Calu3 (cell line): ENCODE measurements at regions not wholly inside any gene's neighbourhood (a gene's known extent, or its start where the extent isn't known, plus 50 kb on each side); places are given as distances from the start of the nearest gene placed in this dataset.

ENCODE experiments used
- BruUV-seq: library from RNA; stranded (reverse); fragments of 400-500 nt; replicated peaks from 2 replicates; lab custom pipeline; 2021; lab: Mats Ljungman, UMichigan
- CTCF ChIA-PET: fragments of 300-600 bp; sonication (Branson Sonifier 250); formaldehyde crosslinking; loops from one replicate; lab custom pipeline; 2022; ENCODE audit warnings: antibody characterized with exemption; lab: Charles Lee
- DNase-seq: peaks from one replicate; pipeline ENCODE4 v3.0.0; 2022
- H3K27ac Mint-ChIP-seq: one replicate; pipeline ENCODE4 v1.8.0; 2022; ENCODE audit warnings: mixed read lengths; ENCODE audit not compliant: unreplicated experiment
- H3K27me3 Mint-ChIP-seq: one replicate; pipeline ENCODE4 v1.8.0; 2022; ENCODE audit warnings: mixed read lengths; ENCODE audit not compliant: unreplicated experiment
- H3K36me3 Mint-ChIP-seq: one replicate; pipeline ENCODE4 v1.8.0; 2022; ENCODE audit warnings: mild to moderate bottlenecking, moderate library complexity, mixed read lengths; ENCODE audit not compliant: insufficient read depth, unreplicated experiment
- H3K4me1 Mint-ChIP-seq: one replicate; pipeline ENCODE4 v1.8.0; 2022; ENCODE audit warnings: mild to moderate bottlenecking, low read depth, mixed read lengths; ENCODE audit not compliant: unreplicated experiment
- H3K4me3 Mint-ChIP-seq: one replicate; pipeline ENCODE4 v1.8.0; 2022; ENCODE audit warnings: mild to moderate bottlenecking, low read depth, moderate library complexity, mixed read lengths; ENCODE audit not compliant: unreplicated experiment
- H3K9me3 Mint-ChIP-seq: one replicate; pipeline ENCODE4 v1.8.0; 2022; ENCODE audit warnings: low read depth, mixed read lengths; ENCODE audit not compliant: unreplicated experiment
- CTCF ChIP-seq: fragments of 200-600 bp; IDR thresholded peaks from one replicate; pipeline ENCODE4 v1.8.0; 2022; ENCODE audit warnings: antibody characterized with exemption; ENCODE audit not compliant: unreplicated experiment
- intact Hi-C: fragments of 100-400 bp; cut with micrococcal nuclease; formaldehyde crosslinking; loops from one replicate; pipeline ENCODE4 v1.10.0; 2022; ENCODE audit not compliant: unreplicated experiment

- intact Hi-C loops = no loop called here
- CTCF ChIA-PET = no interaction called here
- H3K4me1 Mint-ChIP-seq = no peaks in the 10 kb centered on the region
- BruUV-seq = no TSS peak
- no peak overlapping the region for H3K4me3 Mint-ChIP-seq
- peaks cover 5% of the 10 kb centered on the region for H3K36me3 Mint-ChIP-seq
- H3K27ac Mint-ChIP-seq = no peak overlapping the region
- no peak for DNase-seq
- no peaks in the 10 kb centered on the region for H3K9me3 Mint-ChIP-seq
- TF ChIP-seq CTCF = no peak
- peaks cover 8% of the 10 kb centered on the region for H3K27me3 Mint-ChIP-seq
Measured at GRCh38 chr6:166085500-166085899, 82.2 kb downstream of the TBXT start.

GRCh38 chr6:166084951-166085350 lies 82.7 kb downstream of the TBXT start:
- Mint-ChIP-seq H3K4me3 (no peak overlapping the region), H3K4me1 (no peaks in the 10 kb centered on the region), H3K9me3 (no peaks in the 10 kb centered on the region), H3K36me3 (peaks cover 5% of the 10 kb centered on the region), H3K27ac (no peak overlapping the region), H3K27me3 (peaks cover 8% of the 10 kb centered on the region)
- intact Hi-C loops = no loop called here
- BruUV-seq = no TSS peak
- DNase-seq = no peak
- no peak for TF ChIP-seq CTCF
- CTCF ChIA-PET = no interaction called here

- no peaks in the 10 kb centered on the region for H3K36me3 Mint-ChIP-seq
- BruUV-seq = no TSS peak
- DNase-seq = no peak
- no peaks in the 10 kb centered on the region for H3K4me1 Mint-ChIP-seq
- intact Hi-C loops = no loop called here
- no peak overlapping the region for H3K4me3 Mint-ChIP-seq
- CTCF ChIA-PET = no interaction called here
- peaks cover 21% of the 10 kb centered on the region for H3K27me3 Mint-ChIP-seq
- no peak for TF ChIP-seq CTCF
- H3K9me3 Mint-ChIP-seq = no peaks in the 10 kb centered on the region
- no peak overlapping the region for H3K27ac Mint-ChIP-seq
Measured at GRCh38 chr6:166079841-166080240, 87.8 kb downstream of the TBXT start.

- TF ChIP-seq CTCF = no peak
- Mint-ChIP-seq H3K4me1 (no peaks in the 10 kb centered on the region), H3K27me3 (peaks cover 19% of the 10 kb centered on the region), H3K9me3 (no peaks in the 10 kb centered on the region), H3K4me3 (no peak overlapping the region), H3K36me3 (no peaks in the 10 kb centered on the region), H3K27ac (no peak overlapping the region)
- no TSS peak for BruUV-seq
- intact Hi-C loops = no loop called here
- CTCF ChIA-PET = no interaction called here
- no peak for DNase-seq
Measured at GRCh38 chr6:166078294-166078693, 89.4 kb downstream of the TBXT start.
